Neural cell (in vitro differentiated cells): ENCODE measurements at regions not wholly inside any gene's neighbourhood (a gene's known extent, or its start where the extent isn't known, plus 50 kb on each side); places are given as distances from the start of the nearest gene placed in this dataset.

ENCODE experiments used
- H2AFZ ChIP-seq: fragments of 200-600, 300-800 bp; sonication (generic), shearing (Covaris generic); 2 replicates; pipeline ENCODE4 v1.6.0; 2014; ENCODE audit warnings: low read depth, mild to moderate bottlenecking, antibody characterized with exemption, low read length, moderate library complexity
- H3F3A ChIP-seq: fragments of 200-600 bp; shearing (Covaris generic); 2 replicates; pipeline ENCODE4 v1.6.1; 2016; ENCODE audit warnings: mild to moderate bottlenecking, moderate library complexity, mixed read lengths, antibody characterized with exemption, low read length; ENCODE audit not compliant: insufficient read depth, poor library complexity, severe bottlenecking
- H3K27ac ChIP-seq: fragments of 200-600, 300-800 bp; sonication (generic), shearing (Covaris generic); 2 replicates; pipeline ENCODE4 v1.5.1; 2014; ENCODE audit warnings: mild to moderate bottlenecking, low read length, moderate library complexity
- H3K27me3 ChIP-seq: fragments of 300-800, 200-600 bp; sonication (generic), shearing (Covaris generic); 2 replicates; pipeline ENCODE4 v1.6.0; 2014; ENCODE audit warnings: mild to moderate bottlenecking, low read depth, low read length, moderate library complexity; ENCODE audit not compliant: insufficient read depth
- H3K36me3 ChIP-seq: fragments of 300-800, 200-600 bp; sonication (generic), shearing (Covaris generic); 2 replicates; pipeline ENCODE4 v1.5.1; 2014; ENCODE audit warnings: mild to moderate bottlenecking, antibody characterized with exemption, low read length, moderate library complexity; ENCODE audit not compliant: insufficient read depth
- H3K4me2 ChIP-seq: fragments of 300-800, 200-600 bp; sonication (generic), shearing (Covaris generic); 2 replicates; pipeline ENCODE4 v1.6.0; 2014; ENCODE audit warnings: mild to moderate bottlenecking, low read length
- H3K4me3 ChIP-seq: fragments of 300-800, 200-600 bp; sonication (generic), shearing (Covaris generic); 2 replicates; pipeline ENCODE4 v1.5.1; 2014; ENCODE audit warnings: mild to moderate bottlenecking, low read length, moderate library complexity
- H3K79me2 ChIP-seq: fragments of 200-600 bp; shearing (Covaris generic); replicated peaks from 2 replicates; pipeline ENCODE4 v1.6.0; 2014; ENCODE audit warnings: mild to moderate bottlenecking, low read length, moderate library complexity; ENCODE audit not compliant: insufficient read depth
- H3K9ac ChIP-seq: fragments of 300-800, 200-600 bp; sonication (generic), shearing (Covaris generic); 2 replicates; pipeline ENCODE4 v1.6.1; 2016; ENCODE audit warnings: mild to moderate bottlenecking, low read length, mixed read lengths
- H3K9me2 ChIP-seq: fragments of 200-600 bp; shearing (Covaris generic); 2 replicates; pipeline ENCODE4 v1.6.1; 2016; ENCODE audit warnings: mild to moderate bottlenecking, low read length, mixed read lengths; ENCODE audit not compliant: insufficient read depth
- H3K9me3 ChIP-seq: fragments of 200-600, 300-800 bp; sonication (generic), shearing (Covaris generic); 2 replicates; pipeline ENCODE4 v1.6.1; 2016; ENCODE audit warnings: mild to moderate bottlenecking, mixed run types, low read length, moderate library complexity, mixed read lengths
- H4K20me1 ChIP-seq: fragments of 200-600 bp; shearing (Covaris generic); 2 replicates; pipeline ENCODE4 v1.6.1; 2016; ENCODE audit warnings: mild to moderate bottlenecking, mixed run types; ENCODE audit not compliant: insufficient read depth
- EP300 ChIP-seq: fragments of 450-650 bp; conservative IDR thresholded peaks from 2 replicates; pipeline ENCODE4 v1.6.1; 2014; ENCODE audit warnings: antibody characterized with exemption, mild to moderate bottlenecking, moderate library complexity; ENCODE audit not compliant: poor library complexity, severe bottlenecking
- EZH2 ChIP-seq: fragments of 200-600, 300-800 bp; shearing (Covaris generic), sonication (generic); IDR thresholded peaks from 2 replicates; pipeline ENCODE4 v1.6.1; 2014; ENCODE audit warnings: antibody characterized with exemption, low read length, borderline replicate concordance, mild to moderate bottlenecking; ENCODE audit not compliant: insufficient read depth, poor library complexity, severe bottlenecking
- MXI1 ChIP-seq: fragments of 450-650 bp; conservative IDR thresholded peaks from 2 replicates; pipeline ENCODE4 v1.6.1; 2014; ENCODE audit warnings: antibody characterized with exemption, mild to moderate bottlenecking; ENCODE audit not compliant: poor library complexity, severe bottlenecking
- POLR2AphosphoS5 ChIP-seq: IDR thresholded peaks from 2 replicates; pipeline ENCODE4 v1.6.1; 2012
- RAD21 ChIP-seq: fragments of 450-650 bp; conservative IDR thresholded peaks from 2 replicates; pipeline ENCODE4 v1.6.1; 2014; ENCODE audit warnings: antibody characterized with exemption, mild to moderate bottlenecking, moderate library complexity
- SMC3 ChIP-seq: fragments of 450-650 bp; conservative IDR thresholded peaks from 2 replicates; pipeline ENCODE4 v1.6.1; 2014; ENCODE audit warnings: antibody characterized with exemption, mild to moderate bottlenecking, moderate library complexity; ENCODE audit not compliant: poor library complexity
- TAF1 ChIP-seq: IDR thresholded peaks from 2 replicates; pipeline ENCODE4 v1.6.1; 2012; ENCODE audit warnings: low read depth
- TF ChIP-seq, protein P1 (sequence below): fragments of 450-650 bp; IDR thresholded peaks from 2 replicates; pipeline ENCODE4 v1.5.1; 2014; ENCODE audit warnings: antibody characterized with exemption, mild to moderate bottlenecking, moderate library complexity; ENCODE audit not compliant: poor library complexity, severe bottlenecking
- TF ChIP-seq, protein P2 (sequence below): IDR thresholded peaks from 2 replicates; pipeline ENCODE4 v1.6.1; 2012; ENCODE audit warnings: borderline replicate concordance

DNA sequence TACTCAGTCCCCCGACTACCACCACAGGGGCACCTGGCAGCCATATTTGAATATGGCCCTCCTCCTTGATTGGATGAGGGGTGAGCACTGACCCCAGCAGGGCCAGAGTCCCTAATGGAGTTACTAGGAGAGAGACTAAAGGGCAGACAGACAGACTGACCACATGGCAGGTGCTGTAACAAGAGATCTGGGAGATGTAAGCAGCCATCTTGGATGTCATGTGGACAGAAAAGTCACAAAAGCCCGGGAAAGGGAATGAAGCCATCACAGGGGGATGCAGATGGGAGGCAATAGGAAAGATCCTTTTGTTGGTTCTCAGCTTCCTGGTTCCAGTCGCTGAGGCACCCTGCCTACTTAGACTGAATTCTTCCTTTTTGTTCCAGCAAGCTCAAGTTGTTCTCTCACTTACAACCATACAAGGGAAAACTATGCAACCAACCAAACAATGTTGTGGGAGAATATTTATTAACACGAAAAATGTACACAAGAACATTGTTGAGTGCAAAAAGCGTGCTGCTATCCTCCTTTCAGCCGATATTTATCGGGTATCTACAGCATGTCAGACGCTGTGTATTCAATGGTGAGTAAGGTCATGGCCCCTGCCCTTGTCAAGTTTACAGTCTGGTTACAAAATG lies 511.6 kb upstream of the PROK2 start:
- no peak overlapping the region for H3K4me3 ChIP-seq
- no peaks in the 10 kb centered on the region for H3K27me3 ChIP-seq
- H2AFZ ChIP-seq: no peak overlapping the region
- no peak overlapping the region for H3K4me2 ChIP-seq
- no peaks in the 10 kb centered on the region for H3K9me3 ChIP-seq
- no peak for TF ChIP-seq POLR2AphosphoS5
- no peaks in the 10 kb centered on the region for H3K79me2 ChIP-seq
- no peaks in the 10 kb centered on the region for H3K9me2 ChIP-seq
- no peak overlapping the region for H3K27ac ChIP-seq
- H4K20me1 ChIP-seq: no peaks in the 10 kb centered on the region
- H3F3A ChIP-seq: no peaks in the 10 kb centered on the region
- no peak overlapping the region for H3K9ac ChIP-seq
- H3K36me3 ChIP-seq: no peaks in the 10 kb centered on the region

DNA sequence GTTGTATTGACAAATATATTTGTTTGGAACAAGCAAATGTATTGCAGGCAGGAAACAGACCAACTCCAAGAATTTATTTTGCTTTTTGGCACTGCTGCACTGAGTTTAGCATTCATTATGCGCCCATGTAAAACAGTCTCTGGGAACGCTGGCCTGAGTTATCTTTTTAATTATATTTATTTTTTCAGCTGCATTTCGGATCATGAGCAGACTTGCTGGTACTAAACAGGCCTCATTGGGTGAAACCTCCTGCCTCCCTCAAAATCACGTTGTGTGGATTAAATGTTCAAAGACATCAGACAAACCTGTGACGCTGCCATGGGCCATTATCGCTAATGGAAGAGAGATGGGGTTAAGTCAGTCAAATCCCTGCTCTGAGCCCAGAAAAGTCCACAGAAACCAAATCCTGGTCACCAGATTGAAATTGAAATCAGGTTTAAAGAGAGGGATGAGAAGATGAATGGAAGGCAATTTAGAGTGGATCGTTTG lies 511.1 kb upstream of the PROK2 start:
- Histone ChIP-seq H3K4me3 (no peak overlapping the region), H3K4me2 (no peak overlapping the region), H3K27ac (no peak overlapping the region), H4K20me1 (no peaks in the 10 kb centered on the region), H3F3A (no peaks in the 10 kb centered on the region), H3K79me2 (no peaks in the 10 kb centered on the region), H3K9me3 (no peaks in the 10 kb centered on the region), H2AFZ (no peak overlapping the region), H3K36me3 (no peaks in the 10 kb centered on the region), H3K9me2 (no peaks in the 10 kb centered on the region), H3K9ac (no peak overlapping the region), H3K27me3 (no peaks in the 10 kb centered on the region)
- TF ChIP-seq, protein P1, sequence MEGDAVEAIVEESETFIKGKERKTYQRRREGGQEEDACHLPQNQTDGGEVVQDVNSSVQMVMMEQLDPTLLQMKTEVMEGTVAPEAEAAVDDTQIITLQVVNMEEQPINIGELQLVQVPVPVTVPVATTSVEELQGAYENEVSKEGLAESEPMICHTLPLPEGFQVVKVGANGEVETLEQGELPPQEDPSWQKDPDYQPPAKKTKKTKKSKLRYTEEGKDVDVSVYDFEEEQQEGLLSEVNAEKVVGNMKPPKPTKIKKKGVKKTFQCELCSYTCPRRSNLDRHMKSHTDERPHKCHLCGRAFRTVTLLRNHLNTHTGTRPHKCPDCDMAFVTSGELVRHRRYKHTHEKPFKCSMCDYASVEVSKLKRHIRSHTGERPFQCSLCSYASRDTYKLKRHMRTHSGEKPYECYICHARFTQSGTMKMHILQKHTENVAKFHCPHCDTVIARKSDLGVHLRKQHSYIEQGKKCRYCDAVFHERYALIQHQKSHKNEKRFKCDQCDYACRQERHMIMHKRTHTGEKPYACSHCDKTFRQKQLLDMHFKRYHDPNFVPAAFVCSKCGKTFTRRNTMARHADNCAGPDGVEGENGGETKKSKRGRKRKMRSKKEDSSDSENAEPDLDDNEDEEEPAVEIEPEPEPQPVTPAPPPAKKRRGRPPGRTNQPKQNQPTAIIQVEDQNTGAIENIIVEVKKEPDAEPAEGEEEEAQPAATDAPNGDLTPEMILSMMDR: no peak
- no peak for TF ChIP-seq EZH2
- TF ChIP-seq RAD21: no peak
- no peak for TF ChIP-seq MXI1
- no peak for TF ChIP-seq EP300
- TF ChIP-seq, protein P2, sequence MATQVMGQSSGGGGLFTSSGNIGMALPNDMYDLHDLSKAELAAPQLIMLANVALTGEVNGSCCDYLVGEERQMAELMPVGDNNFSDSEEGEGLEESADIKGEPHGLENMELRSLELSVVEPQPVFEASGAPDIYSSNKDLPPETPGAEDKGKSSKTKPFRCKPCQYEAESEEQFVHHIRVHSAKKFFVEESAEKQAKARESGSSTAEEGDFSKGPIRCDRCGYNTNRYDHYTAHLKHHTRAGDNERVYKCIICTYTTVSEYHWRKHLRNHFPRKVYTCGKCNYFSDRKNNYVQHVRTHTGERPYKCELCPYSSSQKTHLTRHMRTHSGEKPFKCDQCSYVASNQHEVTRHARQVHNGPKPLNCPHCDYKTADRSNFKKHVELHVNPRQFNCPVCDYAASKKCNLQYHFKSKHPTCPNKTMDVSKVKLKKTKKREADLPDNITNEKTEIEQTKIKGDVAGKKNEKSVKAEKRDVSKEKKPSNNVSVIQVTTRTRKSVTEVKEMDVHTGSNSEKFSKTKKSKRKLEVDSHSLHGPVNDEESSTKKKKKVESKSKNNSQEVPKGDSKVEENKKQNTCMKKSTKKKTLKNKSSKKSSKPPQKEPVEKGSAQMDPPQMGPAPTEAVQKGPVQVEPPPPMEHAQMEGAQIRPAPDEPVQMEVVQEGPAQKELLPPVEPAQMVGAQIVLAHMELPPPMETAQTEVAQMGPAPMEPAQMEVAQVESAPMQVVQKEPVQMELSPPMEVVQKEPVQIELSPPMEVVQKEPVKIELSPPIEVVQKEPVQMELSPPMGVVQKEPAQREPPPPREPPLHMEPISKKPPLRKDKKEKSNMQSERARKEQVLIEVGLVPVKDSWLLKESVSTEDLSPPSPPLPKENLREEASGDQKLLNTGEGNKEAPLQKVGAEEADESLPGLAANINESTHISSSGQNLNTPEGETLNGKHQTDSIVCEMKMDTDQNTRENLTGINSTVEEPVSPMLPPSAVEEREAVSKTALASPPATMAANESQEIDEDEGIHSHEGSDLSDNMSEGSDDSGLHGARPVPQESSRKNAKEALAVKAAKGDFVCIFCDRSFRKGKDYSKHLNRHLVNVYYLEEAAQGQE: no peak
- TF ChIP-seq SMC3: no peak
- TF ChIP-seq TAF1: no peak
- TF ChIP-seq POLR2AphosphoS5: no peak
